Activated CD4-positive, alpha-beta T cell treated with anti-CD3 and anti-CD28 coated beads for 36 hours (primary cell): ENCODE measurements at regions not wholly inside any gene's neighbourhood (a gene's known extent, or its start where the extent isn't known, plus 50 kb on each side); places are given as distances from the start of the nearest gene placed in this dataset.

ENCODE experiments used
- ATAC-seq: fragments of 200-7000 bp; cut with Tn5 transposase; one replicate; pipeline ENCODE4 v1.10.0; 2021; ENCODE audit warnings: mild to moderate bottlenecking, moderate library complexity
- CTCF ChIA-PET: fragments of 350-600 bp; sonication (Branson Sonifier 250); formaldehyde crosslinking; loops from one replicate; lab custom pipeline; 2021; ENCODE audit warnings: antibody characterized with exemption; lab: Charles Lee
- POLR2A ChIA-PET: fragments of 350-600 bp; sonication (Branson Sonifier 250); formaldehyde crosslinking; loops from one replicate; lab custom pipeline; 2021; ENCODE audit warnings: antibody characterized with exemption, inconsistent platforms; lab: Charles Lee
- DNase-seq: peaks from one replicate; pipeline ENCODE4 v3.0.0-alpha.2; 2020
- H3K27ac Mint-ChIP-seq: one replicate; pipeline ENCODE4 v1.8.0; 2021; ENCODE audit warnings: mixed read lengths
- H3K27me3 Mint-ChIP-seq: one replicate; pipeline ENCODE4 v1.8.0; 2021; ENCODE audit warnings: mixed read lengths
- H3K36me3 Mint-ChIP-seq: one replicate; pipeline ENCODE4 v1.8.0; 2021; ENCODE audit warnings: low read depth, mixed read lengths
- H3K4me1 Mint-ChIP-seq: one replicate; pipeline ENCODE4 v1.8.0; 2021; ENCODE audit warnings: mixed read lengths
- H3K4me3 Mint-ChIP-seq: one replicate; pipeline ENCODE4 v1.8.0; 2021; ENCODE audit warnings: mild to moderate bottlenecking, moderate library complexity, mixed read lengths
- H3K9me3 Mint-ChIP-seq: one replicate; pipeline ENCODE4 v1.8.0; 2021; ENCODE audit warnings: low read depth, mixed read lengths
- intact Hi-C, 2 experiments: fragments of 100-400 bp; cut with DNase I in 1 of 2; cut with micrococcal nuclease in 1 of 2; formaldehyde crosslinking; loops; one replicate each; pipeline versions ENCODE4 v1.14.2 to v1.15.1; 2022 to 2024; cut with DNase I, micrococcal nuclease

GRCh38 chr1:19009882-19010321 is 53.4 kb upstream of the IFFO2 start:
- intact Hi-C loops: loop anchor here in 1 of 2 experiments (1.0 to 2.0 kb wide), 3 partner anchors 176 to 701 kb away; partner anchors contain the start of gene UBR4
- DNase-seq (no peak), ATAC-seq (no peak)
- peak overlapping the region; percentile 87 for H3K27ac Mint-ChIP-seq
- no peak overlapping the region for H3K4me3 Mint-ChIP-seq
- POLR2A ChIA-PET: no interaction called here
- peaks cover 41% of the 10 kb centered on the region for H3K4me1 Mint-ChIP-seq
- H3K36me3 Mint-ChIP-seq: no peaks in the 10 kb centered on the region
- CTCF ChIA-PET: interaction anchor here (0.6 to 1.6 kb wide), 7 partner anchors 10 to 103 kb away, joined by 3 to 10 read pairs (median 3); no protein-coding TSS in a partner anchor
- no peaks in the 10 kb centered on the region for H3K9me3 Mint-ChIP-seq
- peaks cover 5% of the 10 kb centered on the region for H3K27me3 Mint-ChIP-seq

DNA sequence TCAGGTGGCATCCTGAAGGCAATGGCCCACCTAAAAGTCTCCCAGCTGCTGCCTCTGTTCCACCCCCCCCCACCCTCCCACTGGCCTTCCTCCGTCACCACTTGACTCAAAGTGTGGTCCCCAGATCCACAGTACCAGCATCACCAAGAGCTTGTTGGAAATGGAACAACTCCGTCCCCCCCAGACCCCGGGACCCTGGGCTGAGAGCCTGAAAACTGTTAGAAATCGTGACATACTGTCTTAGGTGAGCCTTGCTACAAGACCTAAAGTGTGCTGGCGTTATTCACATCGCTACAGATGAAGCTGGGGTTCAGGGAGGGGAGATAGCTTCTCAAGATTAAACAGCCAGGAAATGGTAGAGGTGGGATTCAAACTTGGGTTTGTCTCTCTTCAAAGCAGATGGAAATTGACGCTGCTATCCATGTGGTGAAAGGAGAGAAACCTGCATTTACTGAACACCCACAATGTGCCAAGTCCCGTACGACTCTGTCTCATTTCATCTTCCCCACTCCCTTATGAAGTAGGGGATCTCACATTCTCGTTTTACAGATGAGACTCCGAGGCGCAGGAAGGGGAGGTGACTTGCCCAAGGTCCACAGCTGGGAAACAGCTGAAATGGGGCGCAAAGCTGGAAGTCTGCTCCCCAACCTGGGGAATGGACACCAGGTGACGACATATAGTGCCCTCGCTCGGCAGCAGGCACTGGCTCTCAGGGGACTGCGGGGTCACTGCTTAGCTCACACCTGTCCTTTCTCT is 52.8 kb upstream of the IFFO2 start:
- POLR2A ChIA-PET: no interaction called here
- H3K4me1 Mint-ChIP-seq: peaks cover 41% of the 10 kb centered on the region
- CTCF ChIA-PET: interaction anchor here (0.9 to 1.6 kb wide), 6 partner anchors 30 to 102 kb away, joined by 3 to 10 read pairs (median 3); no protein-coding TSS in a partner anchor
- ATAC-seq (no peak), DNase-seq (no peak)
- intact Hi-C loops: no loop called here
- no peak overlapping the region for H3K4me3 Mint-ChIP-seq
- no peaks in the 10 kb centered on the region for H3K9me3 Mint-ChIP-seq
- peak overlapping the region; percentile 87 for H3K27ac Mint-ChIP-seq
- no peaks in the 10 kb centered on the region for H3K36me3 Mint-ChIP-seq
- H3K27me3 Mint-ChIP-seq: peaks cover 5% of the 10 kb centered on the region

DNA sequence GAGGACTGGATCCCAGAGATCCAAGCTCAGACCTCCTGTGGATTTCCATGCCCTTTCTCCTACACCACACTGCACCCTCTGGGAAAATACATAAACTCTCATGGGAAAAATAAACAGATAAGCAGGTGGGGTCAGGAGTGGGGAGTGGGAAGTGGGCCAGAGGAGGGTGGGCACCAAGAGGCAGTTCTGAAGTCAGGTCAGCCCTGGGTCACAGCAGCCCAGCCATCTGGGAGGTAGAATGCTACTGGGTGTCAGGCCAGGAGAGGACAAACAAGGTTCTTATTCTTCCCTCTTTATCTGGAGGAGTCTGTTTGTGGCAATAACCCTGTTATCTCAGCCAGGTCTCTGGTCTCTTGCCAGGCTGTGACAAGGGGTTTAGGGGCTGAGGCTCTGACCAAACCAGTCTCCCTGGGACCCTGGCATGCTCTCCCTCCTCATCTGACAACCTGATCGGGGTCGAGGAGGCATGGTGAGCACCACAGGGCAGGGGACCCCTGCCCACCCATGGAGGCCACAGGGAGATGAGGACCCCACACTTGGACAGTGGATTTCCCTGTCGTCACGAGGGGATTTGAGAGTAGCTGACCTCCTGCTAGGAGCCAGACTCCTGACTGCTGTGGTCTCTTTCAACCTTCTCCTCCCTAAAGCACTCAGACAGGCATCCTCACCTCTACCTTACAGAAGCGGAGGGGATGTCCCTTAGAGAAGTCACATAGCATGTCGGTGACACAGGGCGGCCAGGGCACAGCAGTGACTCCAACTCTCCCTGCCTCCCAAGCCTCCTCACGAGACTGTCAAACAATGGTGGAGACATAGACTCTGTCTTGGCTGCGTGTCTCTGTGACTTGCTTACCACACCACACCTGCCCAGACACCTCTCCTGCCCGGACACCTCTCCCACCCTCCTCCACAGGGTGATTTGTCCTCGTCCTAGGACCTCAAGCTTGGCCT is 51.3 kb upstream of the IFFO2 start:
- Mint-ChIP-seq H3K4me1 (peaks cover 54% of the 10 kb centered on the region), H3K9me3 (no peaks in the 10 kb centered on the region), H3K4me3 (no peak overlapping the region), H3K27me3 (peaks cover 8% of the 10 kb centered on the region), H3K36me3 (peaks cover 3% of the 10 kb centered on the region), H3K27ac (peak overlapping the region; percentile 45)
- DNase-seq (no peak), ATAC-seq (no peak)
- CTCF ChIA-PET: interaction anchor here (0.6 to 0.7 kb wide), 2 partner anchors 100 to 1267 kb away, joined by 3 read pairs; no protein-coding TSS in a partner anchor
- intact Hi-C loops: no loop called here
- POLR2A ChIA-PET: no interaction called here

GRCh38 chr1:19006837-19007271 is 50.4 kb upstream of the IFFO2 start:
- ChIA-PET CTCF (interaction anchor here (0.6 kb wide), 1 partner anchor 10 kb away, joined by 3 read pairs; no protein-coding TSS in a partner anchor), POLR2A (no interaction called here)
- peaks cover 53% of the 10 kb centered on the region for H3K4me1 Mint-ChIP-seq
- H3K4me3 Mint-ChIP-seq: no peak overlapping the region
- peaks cover 3% of the 10 kb centered on the region for H3K9me3 Mint-ChIP-seq
- ATAC-seq: no peak
- H3K27ac Mint-ChIP-seq: no peak overlapping the region
- H3K36me3 Mint-ChIP-seq: peaks cover 5% of the 10 kb centered on the region
- intact Hi-C loops: no loop called here
- DNase-seq: no peak
- peaks cover 8% of the 10 kb centered on the region for H3K27me3 Mint-ChIP-seq
